ENCODE measurements at regions not wholly inside any gene's neighbourhood (a gene's known extent, or its start where the extent isn't known, plus 50 kb on each side); places are given as distances from the start of the nearest gene placed in this dataset.
"Not testable (repeated sequence)": the region's sequence is repeated elsewhere in the genome, so short reads cannot be mapped to it uniquely, and the experiment has no call there.

GRCh38 chr6:26264547-26264946 is 100.5 kb upstream of the BTN3A2 start:
- no peak for DNase-seq (ENCODE audit: low read depth, low spot score)

- no peak for DNase-seq (ENCODE audit: low read depth, low spot score)
Measured at GRCh38 chr6:26267083-26267589, 97.9 kb upstream of the BTN3A2 start.

GRCh38 chr6:26268659-26269402 is 96.2 kb upstream of the BTN3A2 start:
- DNase-seq (ENCODE audit: low read depth, low spot score), result no peak

- no peak for DNase-seq (ENCODE audit: low read depth, low spot score)
Measured at GRCh38 chr6:26269531-26270485, 95.2 kb upstream of the BTN3A2 start.

- no peak for DNase-seq (ENCODE audit: low read depth, low spot score)
Measured at GRCh38 chr6:26270486-26270861, 94.5 kb upstream of the BTN3A2 start.

- peak; percentile 75 for DNase-seq (ENCODE audit: low read depth, low spot score)
Measured at GRCh38 chr6:26270903-26271667, 93.9 kb upstream of the BTN3A2 start.

GRCh38 chr6:26271668-26272024 is 93.4 kb upstream of the BTN3A2 start:
- DNase-seq (ENCODE audit: low read depth, low spot score), result no peak

- no peak for DNase-seq (ENCODE audit: low read depth, low spot score)
Measured at GRCh38 chr6:26272171-26272637, 92.8 kb upstream of the BTN3A2 start.

GRCh38 chr6:26273673-26274588 is 91.1 kb upstream of the BTN3A2 start:
- no peak for DNase-seq (ENCODE audit: low read depth, low spot score)

GRCh38 chr6:26275663-26276062 is 89.3 kb upstream of the BTN3A2 start:
- no peak for DNase-seq (ENCODE audit: low read depth, low spot score)

- no peak for DNase-seq (ENCODE audit: low read depth, low spot score)
Measured at GRCh38 chr6:26276841-26277648, 88.0 kb upstream of the BTN3A2 start.

- DNase-seq (ENCODE audit: low read depth, low spot score), result no peak
Measured at GRCh38 chr6:26278536-26278935, 86.5 kb upstream of the BTN3A2 start.

GRCh38 chr6:26279371-26279770 is 85.6 kb upstream of the BTN3A2 start:
- DNase-seq (ENCODE audit: low read depth, low spot score), result not testable (repeated sequence)

GRCh38 chr6:26280407-26280806 is 84.6 kb upstream of the BTN3A2 start:
- DNase-seq (ENCODE audit: low read depth, low spot score), result no peak

- DNase-seq (ENCODE audit: low read depth, low spot score), result no peak
Measured at GRCh38 chr6:26284537-26285142, 80.4 kb upstream of the BTN3A2 start.

GRCh38 chr6:26285143-26286134 is 79.6 kb upstream of the BTN3A2 start:
- DNase-seq (ENCODE audit: low read depth, low spot score), result peak; percentile 97

GRCh38 chr6:26286168-26286877 is 78.7 kb upstream of the BTN3A2 start:
- DNase-seq (ENCODE audit: low read depth, low spot score), result no peak

All from smooth muscle cell of the brain vasculature (primary cell).